ENCODE measurements at regions not wholly inside any gene's neighbourhood (a gene's known extent, or its start where the extent isn't known, plus 50 kb on each side); places are given as distances from the start of the nearest gene placed in this dataset.

DNA sequence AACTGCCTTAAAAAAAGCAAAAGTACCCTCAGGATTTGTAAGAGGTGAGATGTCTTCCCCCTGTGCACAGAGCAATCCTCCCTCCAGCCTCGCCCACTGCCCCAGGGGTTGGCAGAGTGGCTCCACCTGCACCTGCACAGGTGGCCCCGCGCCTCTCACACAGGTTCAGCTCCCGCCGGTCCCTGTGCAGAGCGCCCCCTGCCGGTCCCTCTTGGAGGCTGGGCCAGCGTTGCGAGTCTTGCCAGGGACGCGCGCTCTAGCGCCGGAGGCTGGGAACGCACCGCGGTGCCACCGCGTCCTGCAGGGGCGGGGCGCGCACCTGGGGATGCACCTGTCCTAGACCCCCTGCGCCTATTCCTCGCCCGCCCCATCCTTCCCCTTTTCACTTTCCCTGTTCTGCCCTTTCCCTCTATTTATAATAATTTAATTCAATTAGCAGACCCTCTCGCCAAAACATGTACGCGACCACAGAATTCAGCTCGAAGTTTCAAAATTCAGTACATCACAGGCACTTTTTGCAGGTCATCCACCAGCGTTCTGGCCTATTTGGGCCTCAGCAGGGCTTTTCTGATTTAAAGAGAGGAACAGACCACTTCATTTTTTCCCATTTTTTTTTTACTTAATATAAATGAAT, 618.6 kb downstream of the AACS start:
- no peak overlapping the region for H3K18ac ChIP-seq (ENCODE audit: insufficient read length, low read depth, low read length)
- H3K14ac ChIP-seq (ENCODE audit: insufficient read depth, low read length), result no peak overlapping the region
- TF ChIP-seq, protein P1, sequence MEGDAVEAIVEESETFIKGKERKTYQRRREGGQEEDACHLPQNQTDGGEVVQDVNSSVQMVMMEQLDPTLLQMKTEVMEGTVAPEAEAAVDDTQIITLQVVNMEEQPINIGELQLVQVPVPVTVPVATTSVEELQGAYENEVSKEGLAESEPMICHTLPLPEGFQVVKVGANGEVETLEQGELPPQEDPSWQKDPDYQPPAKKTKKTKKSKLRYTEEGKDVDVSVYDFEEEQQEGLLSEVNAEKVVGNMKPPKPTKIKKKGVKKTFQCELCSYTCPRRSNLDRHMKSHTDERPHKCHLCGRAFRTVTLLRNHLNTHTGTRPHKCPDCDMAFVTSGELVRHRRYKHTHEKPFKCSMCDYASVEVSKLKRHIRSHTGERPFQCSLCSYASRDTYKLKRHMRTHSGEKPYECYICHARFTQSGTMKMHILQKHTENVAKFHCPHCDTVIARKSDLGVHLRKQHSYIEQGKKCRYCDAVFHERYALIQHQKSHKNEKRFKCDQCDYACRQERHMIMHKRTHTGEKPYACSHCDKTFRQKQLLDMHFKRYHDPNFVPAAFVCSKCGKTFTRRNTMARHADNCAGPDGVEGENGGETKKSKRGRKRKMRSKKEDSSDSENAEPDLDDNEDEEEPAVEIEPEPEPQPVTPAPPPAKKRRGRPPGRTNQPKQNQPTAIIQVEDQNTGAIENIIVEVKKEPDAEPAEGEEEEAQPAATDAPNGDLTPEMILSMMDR (conservative IDR thresholded peaks at IDR 0.05), result peak; percentile 99
- H3K27me3 Mint-ChIP-seq (ENCODE audit: low read depth), result peaks cover 41% of the 10 kb centered on the region
- no peak overlapping the region for H4K8ac ChIP-seq (replicated peaks; ENCODE audit: insufficient read length, low read depth, low read length)
- H3K23me2 ChIP-seq (ENCODE audit: insufficient read length, low read depth, low read length, poor library complexity, severe bottlenecking), result peaks cover 3% of the 10 kb centered on the region
- no peaks in the 10 kb centered on the region; a peak in 1 of 4 replicates for H3K4me1 Mint-ChIP-seq
- H3K27ac Mint-ChIP-seq, result no peak overlapping the region
- H3K23ac ChIP-seq (ENCODE audit: insufficient read length, low read depth, low read length), result no peak overlapping the region
- no peaks in the 10 kb centered on the region for H3K79me2 ChIP-seq (ENCODE audit: insufficient read depth, low read length)
- no peak overlapping the region for H3K9ac ChIP-seq (ENCODE audit: extremely low read depth, insufficient read length, low read length)
- H3K4me2 ChIP-seq (ENCODE audit: insufficient read depth, insufficient read length, low read length), result no peak overlapping the region
- H3K4me3 Mint-ChIP-seq, result no peak overlapping the region
- no peak overlapping the region for H4K91ac ChIP-seq (ENCODE audit: insufficient read length, low read depth, low read length)
- H2BK5ac ChIP-seq (ENCODE audit: insufficient read length, low read length), result no peak overlapping the region
- H3K27me3 ChIP-seq (ENCODE audit: insufficient read depth, low read length), result no peaks in the 10 kb centered on the region
- H3K9me3 Mint-ChIP-seq, result no peaks in the 10 kb centered on the region
- H3K27ac ChIP-seq (ENCODE audit: insufficient read length, low read depth, low read length), result no peak overlapping the region
- H3K4me1 ChIP-seq (ENCODE audit: insufficient read depth, low read length), result no peaks in the 10 kb centered on the region
- H3T11ph ChIP-seq (ENCODE audit: low read length), result no peak overlapping the region
- no peak overlapping the region for H2AFZ ChIP-seq (ENCODE audit: low read length)
- no peak overlapping the region for H3K56ac ChIP-seq (ENCODE audit: insufficient read length, low read depth, low read length)
- H2BK15ac ChIP-seq (ENCODE audit: low read depth, low read length), result no peak overlapping the region
- no peak overlapping the region for H2BK20ac ChIP-seq (ENCODE audit: low read depth, low read length, poor library complexity, severe bottlenecking)
- H3K4ac ChIP-seq (ENCODE audit: low read depth, low read length), result no peak overlapping the region
- no peak overlapping the region for H2BK12ac ChIP-seq (ENCODE audit: insufficient read length, low read depth, low read length)
- peak; percentile 96 for DNase-seq
- no peak overlapping the region for H4K5ac ChIP-seq (ENCODE audit: insufficient read length, low read depth, low read length)
- no CpG with 5 or more reads among the region's 30 CpGs for WGBS (ENCODE audit: extremely low coverage, insufficient read length, low lambda C conversion rate)
- no peaks in the 10 kb centered on the region for H3K9me3 ChIP-seq (ENCODE audit: control insufficient read depth, low read depth, low read length)
- H2AK5ac ChIP-seq (ENCODE audit: insufficient read length, low read length), result no peak overlapping the region
- H3K36me3 Mint-ChIP-seq (ENCODE audit: insufficient read depth in 1 of 3, low read depth in 3 of 3), result no peaks in the 10 kb centered on the region; a peak in 1 of 7 replicates
- no peaks in the 10 kb centered on the region for H3K79me1 ChIP-seq (ENCODE audit: insufficient read depth, low read depth, low read length, poor library complexity, severe bottlenecking)
- no peak overlapping the region for H2BK120ac ChIP-seq (ENCODE audit: low read depth, low read length, poor library complexity, severe bottlenecking)
- H4K20me1 ChIP-seq (ENCODE audit: control insufficient read depth, insufficient read depth, insufficient read length), result no peaks in the 10 kb centered on the region

Measured in H9 (cell line).